Neural crest cell (in vitro differentiated cells): ENCODE measurements at regions not wholly inside any gene's neighbourhood (a gene's known extent, or its start where the extent isn't known, plus 50 kb on each side); places are given as distances from the start of the nearest gene placed in this dataset.

Experiments used
- DNase-seq: peaks from one replicate; pipeline ENCODE4 v3.0.0; 2021; ENCODE audit warnings: low read depth, mixed read lengths, low spot score
- H3K27ac Mint-ChIP-seq: one replicate; pipeline ENCODE4 v1.8.0; 2021; ENCODE audit warnings: mild to moderate bottlenecking, mixed read lengths; ENCODE audit not compliant: unreplicated experiment
- H3K27me3 Mint-ChIP-seq: 2 replicates; pipeline ENCODE4 v1.8.0; 2021; ENCODE audit warnings: low read depth, mild to moderate bottlenecking, mixed read lengths
- H3K36me3 Mint-ChIP-seq: 2 replicates; pipeline ENCODE4 v1.8.0; 2021; ENCODE audit warnings: low read depth, mild to moderate bottlenecking, mixed read lengths
- H3K4me1 Mint-ChIP-seq: 2 replicates; pipeline ENCODE4 v1.8.0; 2021; ENCODE audit warnings: mixed read lengths
- H3K4me3 Mint-ChIP-seq: one replicate; pipeline ENCODE4 v1.8.0; 2021; ENCODE audit warnings: mild to moderate bottlenecking, mixed read lengths
- H3K9me3 Mint-ChIP-seq: 2 replicates; pipeline ENCODE4 v1.8.0; 2021; ENCODE audit warnings: mixed read lengths
- TF ChIP-seq, protein P1 (sequence below): fragments of 200-600 bp; sonication (generic); conservative IDR thresholded peaks from 2 replicates; pipeline ENCODE4 v1.5.0; 2021; ENCODE audit warnings: antibody characterized with exemption, mild to moderate bottlenecking

DNA sequence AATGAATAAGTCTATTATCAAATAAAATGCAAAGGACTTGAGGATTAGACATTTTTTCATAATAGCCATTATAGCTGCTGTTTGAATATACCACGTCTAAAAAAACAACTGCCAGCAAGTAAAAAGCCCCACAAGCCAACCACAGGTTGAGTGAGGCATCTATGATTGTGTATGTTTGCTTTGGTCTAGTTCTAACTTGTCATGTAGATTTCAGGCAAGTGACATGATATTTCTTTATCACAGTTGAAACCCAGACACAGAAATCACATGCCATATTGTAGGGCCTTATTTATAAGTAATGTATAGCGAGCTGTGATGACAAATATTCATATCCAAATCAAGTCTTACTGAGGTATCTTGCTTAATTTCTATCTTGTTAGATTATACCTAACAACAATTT, 225.8 kb downstream of the EMP1 start:
- Mint-ChIP-seq H3K9me3 (peaks cover 2% of the 10 kb centered on the region), H3K27me3 (peaks cover 7% of the 10 kb centered on the region), H3K4me3 (no peak overlapping the region), H3K36me3 (no peaks in the 10 kb centered on the region), H3K27ac (no peak overlapping the region), H3K4me1 (no peaks in the 10 kb centered on the region)
- no peak for DNase-seq
- TF ChIP-seq, protein P1, sequence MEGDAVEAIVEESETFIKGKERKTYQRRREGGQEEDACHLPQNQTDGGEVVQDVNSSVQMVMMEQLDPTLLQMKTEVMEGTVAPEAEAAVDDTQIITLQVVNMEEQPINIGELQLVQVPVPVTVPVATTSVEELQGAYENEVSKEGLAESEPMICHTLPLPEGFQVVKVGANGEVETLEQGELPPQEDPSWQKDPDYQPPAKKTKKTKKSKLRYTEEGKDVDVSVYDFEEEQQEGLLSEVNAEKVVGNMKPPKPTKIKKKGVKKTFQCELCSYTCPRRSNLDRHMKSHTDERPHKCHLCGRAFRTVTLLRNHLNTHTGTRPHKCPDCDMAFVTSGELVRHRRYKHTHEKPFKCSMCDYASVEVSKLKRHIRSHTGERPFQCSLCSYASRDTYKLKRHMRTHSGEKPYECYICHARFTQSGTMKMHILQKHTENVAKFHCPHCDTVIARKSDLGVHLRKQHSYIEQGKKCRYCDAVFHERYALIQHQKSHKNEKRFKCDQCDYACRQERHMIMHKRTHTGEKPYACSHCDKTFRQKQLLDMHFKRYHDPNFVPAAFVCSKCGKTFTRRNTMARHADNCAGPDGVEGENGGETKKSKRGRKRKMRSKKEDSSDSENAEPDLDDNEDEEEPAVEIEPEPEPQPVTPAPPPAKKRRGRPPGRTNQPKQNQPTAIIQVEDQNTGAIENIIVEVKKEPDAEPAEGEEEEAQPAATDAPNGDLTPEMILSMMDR = no peak

DNA sequence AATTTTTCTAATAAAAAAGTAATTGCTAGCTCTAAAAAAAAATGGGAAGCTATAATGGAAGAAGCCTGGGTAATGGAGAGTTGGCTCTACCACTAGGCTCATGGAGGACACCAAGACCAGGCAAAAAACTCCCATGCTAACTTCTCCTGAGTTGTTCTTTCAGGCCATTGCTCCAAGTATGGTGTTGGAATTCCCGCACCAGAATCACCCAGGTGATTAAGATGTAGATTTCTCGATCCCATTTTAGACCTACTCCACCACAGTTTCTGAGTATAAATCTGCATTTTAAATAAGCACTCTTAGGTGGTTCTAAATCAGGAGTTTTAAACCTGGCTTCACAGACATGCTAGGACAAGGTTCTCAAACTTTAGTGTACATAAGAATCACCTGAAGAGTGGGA, 221.0 kb downstream of the EMP1 start:
- TF ChIP-seq, protein P1 = no peak
- Mint-ChIP-seq H3K27ac (no peak overlapping the region), H3K36me3 (no peaks in the 10 kb centered on the region), H3K4me3 (no peak overlapping the region), H3K4me1 (no peaks in the 10 kb centered on the region), H3K9me3 (no peaks in the 10 kb centered on the region), H3K27me3 (peaks cover 10% of the 10 kb centered on the region)
- DNase-seq = no peak

DNA sequence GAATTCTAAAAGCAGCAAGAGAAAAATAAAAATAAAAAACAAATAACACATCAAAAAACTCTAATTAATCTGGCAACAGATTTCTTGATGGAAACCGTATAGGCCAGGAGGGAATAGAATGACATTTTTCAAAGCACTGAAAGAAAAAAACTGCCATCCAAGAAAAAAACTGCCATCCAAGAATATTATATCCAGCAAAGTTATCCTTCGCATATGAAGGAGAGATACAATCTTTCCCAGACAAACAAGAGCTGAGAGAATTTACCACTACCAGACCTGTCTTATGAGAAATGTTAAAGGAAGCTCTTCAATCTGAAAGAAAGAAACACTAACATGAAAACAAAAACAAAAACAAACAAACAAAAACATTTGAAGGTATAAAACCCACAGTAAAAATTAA, 214.8 kb downstream of the EMP1 start:
- DNase-seq = no peak
- H3K27me3 Mint-ChIP-seq = peaks cover 4% of the 10 kb centered on the region
- TF ChIP-seq, protein P1 = no peak
- no peaks in the 10 kb centered on the region for H3K4me1 Mint-ChIP-seq
- peaks cover 5% of the 10 kb centered on the region for H3K36me3 Mint-ChIP-seq
- H3K27ac Mint-ChIP-seq = no peak overlapping the region
- peaks cover 16% of the 10 kb centered on the region for H3K9me3 Mint-ChIP-seq
- H3K4me3 Mint-ChIP-seq = no peak overlapping the region

DNA sequence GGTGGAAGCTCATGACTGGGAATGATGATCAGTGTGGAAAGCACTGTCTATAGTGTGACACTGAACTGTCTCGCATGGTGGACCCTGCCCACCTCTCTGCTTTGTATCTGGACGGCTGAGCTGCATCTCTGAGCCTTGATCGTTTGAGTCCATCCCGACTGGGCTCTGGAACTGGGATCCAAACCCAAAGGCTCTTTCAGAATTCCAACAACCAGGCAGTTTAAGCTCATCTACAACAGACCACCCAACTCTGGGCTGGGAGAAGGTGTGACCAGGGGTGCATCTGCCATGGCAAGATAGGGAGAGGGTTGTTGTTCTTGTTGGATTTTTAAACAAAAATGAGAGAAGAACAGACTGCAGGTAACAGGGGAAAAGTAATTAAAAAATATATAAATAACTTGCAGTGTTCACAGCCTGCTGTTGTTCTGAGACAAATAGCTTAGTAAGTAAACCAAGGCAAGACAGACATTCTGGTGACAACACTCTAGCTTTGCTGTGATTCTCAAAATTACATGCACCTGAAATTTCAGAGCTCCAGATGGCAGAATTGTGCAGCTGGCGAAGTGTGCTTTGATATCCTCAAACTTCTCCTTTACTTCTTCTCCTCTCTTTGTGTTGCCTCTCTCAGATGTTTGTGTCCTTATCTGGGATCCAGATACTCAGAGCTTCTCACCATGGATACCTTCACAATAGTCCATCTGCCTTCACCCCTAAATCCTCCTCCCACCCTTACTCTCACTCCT, 209.6 kb downstream of the EMP1 start:
- Mint-ChIP-seq H3K27ac (no peak overlapping the region), H3K4me3 (no peak overlapping the region), H3K4me1 (no peaks in the 10 kb centered on the region), H3K27me3 (peaks cover 11% of the 10 kb centered on the region), H3K36me3 (peaks cover 5% of the 10 kb centered on the region), H3K9me3 (peaks cover 10% of the 10 kb centered on the region)
- no peak for DNase-seq
- TF ChIP-seq, protein P1 = no peak

DNA sequence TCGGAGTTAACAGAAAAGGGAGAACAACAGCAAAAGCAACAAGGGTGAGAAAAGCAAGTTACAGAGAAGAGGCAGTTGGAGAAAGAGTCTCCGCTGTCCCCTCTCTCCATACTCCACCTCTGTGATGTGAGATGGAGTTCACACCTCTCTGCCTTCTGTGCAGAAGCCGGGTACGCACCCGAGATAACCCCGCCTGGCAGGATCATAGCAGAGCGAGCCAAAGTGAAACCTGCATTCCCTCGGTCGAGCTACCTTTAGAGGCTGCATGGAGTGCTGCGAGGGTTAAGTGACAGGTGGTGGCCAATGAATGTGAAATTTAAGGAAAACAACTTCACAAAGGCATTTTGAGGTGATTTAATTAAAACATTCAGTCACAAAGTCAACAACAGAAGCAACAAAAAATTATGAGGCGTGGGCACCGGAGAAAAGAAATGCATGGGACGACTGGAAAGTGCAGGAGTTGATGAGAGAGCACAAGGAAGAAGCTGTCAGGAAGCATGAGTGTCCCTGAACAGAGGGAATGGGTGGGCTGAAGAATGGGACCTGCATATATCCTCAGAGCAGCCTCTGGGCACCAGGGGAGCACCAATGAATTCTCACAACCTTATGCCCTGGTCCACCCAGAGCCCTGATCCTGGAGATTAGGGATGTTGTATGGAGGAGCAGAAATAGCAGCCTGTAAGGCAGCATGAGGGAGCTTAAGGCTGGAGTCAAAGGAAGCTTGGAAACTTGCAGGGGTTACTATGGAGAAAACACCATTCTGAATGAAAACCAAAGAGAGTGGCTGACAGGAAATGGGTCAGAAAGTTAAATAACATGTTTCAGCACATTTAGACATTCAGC, 208.3 kb downstream of the EMP1 start:
- Mint-ChIP-seq H3K4me3 (no peak overlapping the region), H3K4me1 (no peaks in the 10 kb centered on the region), H3K27ac (no peak overlapping the region), H3K27me3 (peaks cover 11% of the 10 kb centered on the region), H3K9me3 (peaks cover 3% of the 10 kb centered on the region), H3K36me3 (no peaks in the 10 kb centered on the region)
- DNase-seq = no peak
- TF ChIP-seq, protein P1 = no peak
